HCT116 (cell line): ENCODE measurements at regions not wholly inside any gene's neighbourhood (a gene's known extent, or its start where the extent isn't known, plus 50 kb on each side); places are given as distances from the start of the nearest gene placed in this dataset.

ENCODE experiments used
- ATAC-seq: fragments of 200-7000 bp; cut with Tn5 transposase; 2 replicates; pipeline ENCODE4 v1.9.1; 2020; ENCODE audit warnings: mild to moderate bottlenecking, moderate library complexity
- BruUV-seq: library from RNA; stranded (reverse); fragments of 400-500 nt; replicated peaks from 2 replicates; lab custom pipeline; 2021; lab: Mats Ljungman, UMichigan
- CTCF ChIA-PET: fragments of 300-600 bp; sonication (Branson Sonifier 250); formaldehyde crosslinking; loops from one replicate; lab custom pipeline; 2021; ENCODE audit warnings: antibody characterized with exemption; lab: Charles Lee
- POLR2A ChIA-PET: fragments of 300-600, 350-600 bp; sonication (Branson Sonifier 250); formaldehyde crosslinking; loops from one replicate; lab custom pipeline; 2021; ENCODE audit warnings: antibody characterized with exemption; lab: Charles Lee
- RAD21 ChIA-PET, 2 experiments: fragments of 300-600 bp; sonication (Branson Sonifier 250); formaldehyde crosslinking; loops; one replicate each; lab custom pipeline; 2023; ENCODE audit warnings: low total read pairs in 2 of 2; ENCODE audit not compliant: uncharacterized antibody in 2 of 2, unreplicated experiment in 2 of 2, low non-redundant PET in 1 of 2; lab: Charles Lee
- DNase-seq: peaks from one replicate; pipeline ENCODE4 v3.0.0-alpha.2; 2010; ENCODE audit warnings: low read depth, low spot score
- H2AFZ ChIP-seq: fragments of 200-600 bp; shearing (Covaris generic), sonication (generic); 2 replicates; pipeline ENCODE4 v1.6.1; 2017; ENCODE audit warnings: low read depth, mixed run types, mixed read lengths, antibody characterized with exemption, low read length; ENCODE audit not compliant: poor library complexity, severe bottlenecking
- H3K27ac ChIP-seq: 2 replicates; pipeline ENCODE4 v1.5.1; 2012; ENCODE audit warnings: low read depth, low read length
- H3K27me3 ChIP-seq: fragments of 200-600 bp; sonication (generic); 2 replicates; pipeline ENCODE4 v1.6.1; 2016; ENCODE audit warnings: mixed run types, low read length, mixed read lengths; ENCODE audit not compliant: insufficient read depth
- H3K36me3 ChIP-seq, 2 experiments: fragments of 200-500 bp in 1 of 2; fragments of 200-600 bp in 1 of 2; sonication (Bioruptor generic) in 1 of 2; sonication (generic) in 1 of 2; 2 replicates each; pipeline versions ENCODE4 v1.5.1 to v1.6.1; 2014 to 2016; ENCODE audit warnings: low read length in 2 of 2, inconsistent platforms in 1 of 2, mixed read lengths in 1 of 2, mixed run types in 1 of 2; ENCODE audit not compliant: insufficient read depth in 2 of 2, control insufficient read depth in 1 of 2
- H3K4me1 ChIP-seq, 2 experiments: fragments of 200-600 bp in 1 of 2; sonication (generic) in 1 of 2; 2 replicates each; pipeline versions ENCODE4 v1.5.1 to v1.6.1; 2012 to 2017; ENCODE audit warnings: low read length in 2 of 2, inconsistent platforms in 1 of 2, mild to moderate bottlenecking in 1 of 2, mixed read lengths in 1 of 2, mixed run types in 1 of 2, moderate library complexity in 1 of 2; ENCODE audit not compliant: insufficient read depth in 2 of 2, control insufficient read depth in 1 of 2
- H3K4me2 ChIP-seq: fragments of 200-600 bp; sonication (generic); 2 replicates; pipeline ENCODE4 v1.6.1; 2017; ENCODE audit warnings: mixed run types, low read length, mixed read lengths
- H3K4me3 ChIP-seq, 2 experiments: fragments of 200-600 bp in 1 of 2; sonication (generic) in 1 of 2; replicated peaks in 1 of 2; 2 replicates each; pipeline ENCODE4 v1.5.1; 2011 to 2016; ENCODE audit warnings: low read length in 2 of 2, control low read depth in 1 of 2, low read depth in 1 of 2, mild to moderate bottlenecking in 1 of 2, mixed read lengths in 1 of 2, mixed run types in 1 of 2
- H3K79me2 ChIP-seq: fragments of 200-600 bp; sonication (generic); 2 replicates; pipeline ENCODE4 v1.6.1; 2017; ENCODE audit warnings: mild to moderate bottlenecking, mixed run types, low read length, moderate library complexity, mixed read lengths; ENCODE audit not compliant: insufficient read depth
- H3K9ac ChIP-seq: fragments of 200-600 bp; sonication (generic); 2 replicates; pipeline ENCODE4 v1.6.1; 2016; ENCODE audit warnings: low read length, mixed read lengths
- H3K9me2 ChIP-seq: fragments of 200-600 bp; sonication (generic), shearing (Covaris generic); 2 replicates; pipeline ENCODE4 v1.6.1; 2017; ENCODE audit warnings: mixed run types, mild to moderate bottlenecking, moderate library complexity; ENCODE audit not compliant: insufficient read depth
- H3K9me3 ChIP-seq, 2 experiments: fragments of 200-500 bp in 1 of 2; fragments of 200-600 bp in 1 of 2; sonication (Bioruptor generic) in 1 of 2; sonication (generic) in 1 of 2; 2 replicates each; pipeline ENCODE4 v1.6.1; 2014 to 2017; ENCODE audit warnings: low read length in 2 of 2, mixed read lengths in 2 of 2, inconsistent platforms in 1 of 2, low read depth in 1 of 2, mild to moderate bottlenecking in 1 of 2, mixed run types in 1 of 2, moderate library complexity in 1 of 2; ENCODE audit not compliant: control insufficient read depth in 1 of 2, insufficient read depth in 1 of 2
- H4K20me1 ChIP-seq: fragments of 200-600 bp; sonication (generic), shearing (Covaris generic); 2 replicates; pipeline ENCODE4 v1.6.1; 2017; ENCODE audit warnings: mixed run types, mild to moderate bottlenecking, moderate library complexity; ENCODE audit not compliant: insufficient read depth
- ATF3 ChIP-seq: IDR thresholded peaks from 2 replicates; pipeline ENCODE4 v1.6.1; 2012
- CEBPB ChIP-seq: IDR thresholded peaks from 2 replicates; pipeline ENCODE4 v1.6.1; 2012; ENCODE audit warnings: low read depth
- EGR1 ChIP-seq: IDR thresholded peaks from 2 replicates; pipeline ENCODE4 v1.6.1; 2012; ENCODE audit warnings: low read depth
- EZH2phosphoT487 ChIP-seq: fragments of 200-600 bp; IDR thresholded peaks from 2 replicates; pipeline ENCODE4 v1.6.1; 2018; ENCODE audit warnings: antibody characterized with exemption, borderline replicate concordance
- JUND ChIP-seq: IDR thresholded peaks from 2 replicates; pipeline ENCODE4 v1.6.1; 2012
- POLR2A ChIP-seq: IDR thresholded peaks from 2 replicates; pipeline ENCODE4 v1.7.0; 2011; ENCODE audit warnings: borderline replicate concordance; ENCODE audit not compliant: insufficient read depth, insufficient read length; ENCODE audit errors: extremely low read depth
- RAD21 ChIP-seq: IDR thresholded peaks from 2 replicates; pipeline ENCODE4 v1.6.1; 2012; ENCODE audit warnings: low read depth, mild to moderate bottlenecking
- REST ChIP-seq: IDR thresholded peaks from 2 replicates; pipeline ENCODE4 v1.6.1; 2012; ENCODE audit warnings: low read depth
- SIN3A ChIP-seq: IDR thresholded peaks from 2 replicates; pipeline ENCODE4 v1.6.1; 2012; ENCODE audit warnings: low read depth
- SP1 ChIP-seq: IDR thresholded peaks from 2 replicates; pipeline ENCODE4 v1.6.1; 2012; ENCODE audit warnings: low read depth
- SRF ChIP-seq: IDR thresholded peaks from 2 replicates; pipeline ENCODE4 v1.6.1; 2012; ENCODE audit warnings: low read depth
- TCF7L2 ChIP-seq: IDR thresholded peaks from 2 replicates; pipeline ENCODE4 v1.7.0; 2011; ENCODE audit warnings: borderline replicate concordance, inconsistent platforms; ENCODE audit not compliant: insufficient read depth, insufficient read length; ENCODE audit errors: extremely low read depth
- ZBTB33 ChIP-seq: IDR thresholded peaks from 2 replicates; pipeline ENCODE4 v1.6.1; 2011; ENCODE audit warnings: mild to moderate bottlenecking, low read length, moderate library complexity; ENCODE audit not compliant: insufficient replicate concordance; ENCODE audit errors: extremely low read depth
- ZFX ChIP-seq: fragments of 450-650 bp; IDR thresholded peaks from 2 replicates; pipeline ENCODE4 v1.6.1; 2017
- ZNF274 ChIP-seq: fragments of 200-500 bp; sonication (Bioruptor generic); IDR thresholded peaks from 2 replicates; pipeline ENCODE4 v1.6.1; 2014; ENCODE audit warnings: mild to moderate bottlenecking, low read depth, low read length, inconsistent platforms
- intact Hi-C: fragments of 100-400 bp; cut with micrococcal nuclease; formaldehyde crosslinking; loops from 2 replicates; pipeline ENCODE4 v1.10.0; 2022

- H4K20me1 ChIP-seq = no peaks in the 10 kb centered on the region
- ChIA-PET POLR2A (no interaction called here), RAD21 (no interaction called here), CTCF (no interaction called here)
- no peaks in the 10 kb centered on the region for H3K9me2 ChIP-seq
- H3K79me2 ChIP-seq = no peaks in the 10 kb centered on the region
- no peak overlapping the region for H2AFZ ChIP-seq
- DNase-seq (no peak), ATAC-seq (no peak)
- H3K9ac ChIP-seq = no peak overlapping the region
- peaks cover 6% of the 10 kb centered on the region for H3K27me3 ChIP-seq
- TF ChIP-seq SP1 (no peak), ZFX (no peak), ATF3 (no peak), EGR1 (no peak)
- intact Hi-C loops = no loop called here
- no peak overlapping the region for H3K4me2 ChIP-seq
- H3K27ac ChIP-seq = no peak overlapping the region
- no TSS peak for BruUV-seq
- no peak overlapping the region for H3K4me3 ChIP-seq
- H3K4me1 ChIP-seq = no peaks in the 10 kb centered on the region
- no peaks in the 10 kb centered on the region for H3K9me3 ChIP-seq
- no peaks in the 10 kb centered on the region for H3K36me3 ChIP-seq
These were observed 328.8 kb downstream of the OSR1 start for GRCh38 chr2:19029655-19030054.

GRCh38 chr2:19028587-19029375, 329.6 kb downstream of the OSR1 start:
- H2AFZ ChIP-seq = no peak overlapping the region
- H3K9ac ChIP-seq = no peak overlapping the region
- no peak for ATAC-seq
- no peaks in the 10 kb centered on the region for H3K9me3 ChIP-seq
- H3K27ac ChIP-seq = no peak overlapping the region
- no peaks in the 10 kb centered on the region for H3K9me2 ChIP-seq
- DNase-seq = no peak
- no peaks in the 10 kb centered on the region for H4K20me1 ChIP-seq
- BruUV-seq = no TSS peak
- no peaks in the 10 kb centered on the region for H3K79me2 ChIP-seq
- H3K36me3 ChIP-seq = no peaks in the 10 kb centered on the region
- H3K4me1 ChIP-seq = no peaks in the 10 kb centered on the region
- CTCF ChIA-PET = no interaction called here
- intact Hi-C loops = no loop called here
- H3K27me3 ChIP-seq = peaks cover 6% of the 10 kb centered on the region
- H3K4me2 ChIP-seq = no peak overlapping the region
- RAD21 ChIA-PET = no interaction called here
- H3K4me3 ChIP-seq = no peak overlapping the region
- POLR2A ChIA-PET = no interaction called here
- TF ChIP-seq CEBPB (no peak), SRF (no peak), POLR2A (no peak), EGR1 (no peak), TCF7L2 (no peak), SIN3A (no peak), JUND (no peak), REST (no peak), SP1 (no peak), ZNF274 (no peak), ZBTB33 (no peak), EZH2phosphoT487 (no peak), RAD21 (no peak)
